ENCODE measurements at regions not wholly inside any gene's neighbourhood (a gene's known extent, or its start where the extent isn't known, plus 50 kb on each side); places are given as distances from the start of the nearest gene placed in this dataset.

GRCh38 chr3:59262076-59262498 lies 212.3 kb upstream of the CFAP20DC start:
- TF ChIP-seq CTCF (IDR thresholded peaks at IDR 0.05) (no peak), EP300 (IDR thresholded peaks at IDR 0.05) (no peak), POLR2A (IDR thresholded peaks at IDR 0.05) (no peak)
- DNase-seq (ENCODE audit: low spot score in 2 of 2), result no peak
- WGBS, 2 donors, result 83 to 88% methylated on average over 2 of the region's 2 CpGs

GRCh38 chr3:59261009-59261408 lies 211.2 kb upstream of the CFAP20DC start:
- DNase-seq (ENCODE audit: low spot score in 2 of 2), result no peak
- no peaks in the 10 kb centered on the region for H3K27me3 ChIP-seq
- H3K4me3 ChIP-seq, result no peak overlapping the region
- no peaks in the 10 kb centered on the region for H3K9me3 ChIP-seq
- no peaks in the 10 kb centered on the region for H3K4me1 ChIP-seq
- TF ChIP-seq POLR2A (IDR thresholded peaks at IDR 0.05) (no peak), CTCF (IDR thresholded peaks at IDR 0.05) (no peak), EP300 (IDR thresholded peaks at IDR 0.05) (no peak)
- H3K27ac ChIP-seq, result no peak overlapping the region
- no peaks in the 10 kb centered on the region for H3K36me3 ChIP-seq

More at GRCh38 chr3:59262076-59262498, 212.3 kb upstream of the CFAP20DC start:
- no peak overlapping the region for H3K27ac ChIP-seq
- H3K27me3 ChIP-seq, result no peaks in the 10 kb centered on the region
- H3K9me3 ChIP-seq, result no peaks in the 10 kb centered on the region
- H3K4me3 ChIP-seq, result no peak overlapping the region
- no peaks in the 10 kb centered on the region for H3K4me1 ChIP-seq
- H3K36me3 ChIP-seq, result no peaks in the 10 kb centered on the region

- no peaks in the 10 kb centered on the region for H3K9me3 ChIP-seq
- H3K36me3 ChIP-seq, result no peaks in the 10 kb centered on the region
- H3K4me1 ChIP-seq, result no peaks in the 10 kb centered on the region
- H3K4me3 ChIP-seq, result no peak overlapping the region
- no peaks in the 10 kb centered on the region for H3K27me3 ChIP-seq
- 83 to 84% methylated on average over 8 of the region's 8 CpGs for WGBS, 2 donors
- no peak overlapping the region for H3K27ac ChIP-seq
- no peak for DNase-seq (ENCODE audit: low spot score in 2 of 2)
- TF ChIP-seq CTCF (IDR thresholded peaks at IDR 0.05), result no peak
- TF ChIP-seq POLR2A (IDR thresholded peaks at IDR 0.05), result no peak
- no peak for TF ChIP-seq EP300 (IDR thresholded peaks at IDR 0.05)
Measured at GRCh38 chr3:59258550-59259260, 208.9 kb upstream of the CFAP20DC start.

GRCh38 chr3:59257506-59257905 lies 207.7 kb upstream of the CFAP20DC start:
- Histone ChIP-seq H3K4me3 (no peak overlapping the region), H3K36me3 (no peaks in the 10 kb centered on the region), H3K4me1 (no peaks in the 10 kb centered on the region), H3K27me3 (no peaks in the 10 kb centered on the region), H3K9me3 (no peaks in the 10 kb centered on the region), H3K27ac (no peak overlapping the region)
- TF ChIP-seq POLR2A (IDR thresholded peaks at IDR 0.05) (no peak), CTCF (IDR thresholded peaks at IDR 0.05) (no peak), EP300 (IDR thresholded peaks at IDR 0.05) (no peak)
- WGBS, 2 donors, result 57 to 71% methylated on average over 3 of the region's 3 CpGs
- no peak for DNase-seq (ENCODE audit: low spot score in 2 of 2)

DNA sequence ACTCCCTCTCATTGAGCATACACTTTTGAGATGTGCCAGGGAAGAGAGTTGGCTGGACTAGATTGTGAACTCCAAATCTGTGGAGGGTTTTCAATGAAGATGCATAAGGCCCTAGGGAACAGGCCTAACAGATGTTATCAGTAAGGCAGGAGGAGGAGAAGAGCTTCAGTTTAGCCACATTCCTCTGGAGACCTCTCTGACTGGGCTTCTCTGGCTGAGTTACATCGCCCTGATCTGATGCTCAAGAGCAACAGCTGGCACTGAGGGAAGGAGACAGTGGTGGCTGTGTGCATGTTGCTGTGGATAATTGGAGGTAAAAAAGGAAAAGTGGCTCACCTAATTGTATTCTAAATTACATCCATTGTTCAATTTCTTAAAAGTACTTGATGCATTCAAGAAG lies 206.4 kb upstream of the CFAP20DC start:
- H3K27me3 ChIP-seq, result no peaks in the 10 kb centered on the region
- DNase-seq (ENCODE audit: low spot score in 2 of 2), result no peak
- WGBS, 2 donors, result 59 to 60% methylated on average over 1 of the region's 1 CpG
- no peaks in the 10 kb centered on the region for H3K36me3 ChIP-seq
- no peak overlapping the region for H3K4me3 ChIP-seq
- TF ChIP-seq EP300 (IDR thresholded peaks at IDR 0.05) (no peak), CTCF (IDR thresholded peaks at IDR 0.05) (no peak), POLR2A (IDR thresholded peaks at IDR 0.05) (no peak)
- no peaks in the 10 kb centered on the region for H3K4me1 ChIP-seq
- H3K9me3 ChIP-seq, result no peaks in the 10 kb centered on the region
- no peak overlapping the region for H3K27ac ChIP-seq
